ENCODE measurements at regions not wholly inside any gene's neighbourhood (a gene's known extent, or its start where the extent isn't known, plus 50 kb on each side); places are given as distances from the start of the nearest gene placed in this dataset.

- no peak for TF ChIP-seq SUZ12 (IDR thresholded peaks at IDR 0.05; ENCODE audit: extremely low read depth, insufficient read depth, insufficient read length)
- no peak for TF ChIP-seq ZNF274 (IDR thresholded peaks at IDR 0.05; ENCODE audit: low read depth, low read length)
- no peak for TF ChIP-seq YY1 (IDR thresholded peaks at IDR 0.05; ENCODE audit: insufficient read depth, insufficient read length)
Observed at GRCh38 chr11:72512956-72513355, 78.6 kb upstream of the CLPB start.
